SK-N-SH (cell line): ENCODE measurements at regions not wholly inside any gene's neighbourhood (a gene's known extent, or its start where the extent isn't known, plus 50 kb on each side); places are given as distances from the start of the nearest gene placed in this dataset.

Experiments used
- CTCF ChIA-PET: fragments of 300-600, 350-600 bp; formaldehyde crosslinking; extraction: SDS; loops from one replicate; lab custom pipeline; 2021; lab: Yijun Ruan, JAX
- POLR2A ChIA-PET: fragments of 350-600 bp; sonication (Branson Sonifier 250); formaldehyde crosslinking; extraction: SDS; loops from one replicate; lab custom pipeline; 2020; ENCODE audit warnings: antibody characterized with exemption, inconsistent platforms; lab: Yijun Ruan, JAX
- DNase-seq: peaks from one replicate; pipeline ENCODE4 v3.0.0; 2012
- H2AFZ ChIP-seq: fragments of 200-600 bp; sonication (generic); 2 replicates; pipeline ENCODE4 v1.8.1; 2016; ENCODE audit warnings: antibody characterized with exemption, mild to moderate bottlenecking, low read depth
- H3F3A ChIP-seq: fragments of 200-600 bp; sonication (generic); replicated peaks from 2 replicates; pipeline ENCODE3; 2016; ENCODE audit warnings: antibody characterized with exemption, mild to moderate bottlenecking; ENCODE audit not compliant: insufficient read depth
- H3K27ac ChIP-seq, 2 experiments: fragments of 200-500 bp in 1 of 2; fragments of 200-600 bp in 1 of 2; sonication (Bioruptor generic) in 1 of 2; sonication (generic), shearing (Covaris generic) in 1 of 2; 2 replicates each; pipeline versions ENCODE4 v1.5.1 to v1.6.1; 2014 to 2016; ENCODE audit warnings: low read depth in 2 of 2, inconsistent platforms in 1 of 2, low read length in 1 of 2, mild to moderate bottlenecking in 1 of 2, mixed read lengths in 1 of 2
- H3K27me3 ChIP-seq: fragments of 200-600 bp; sonication (generic), shearing (Covaris generic); 2 replicates; pipeline ENCODE4 v1.6.1; 2016; ENCODE audit warnings: mixed run types; ENCODE audit not compliant: insufficient read depth
- H3K36me3 ChIP-seq, 2 experiments: fragments of 200-500 bp in 1 of 2; fragments of 200-600 bp in 1 of 2; sonication (Bioruptor generic) in 1 of 2; sonication (generic) in 1 of 2; replicated peaks in 1 of 2; 2 replicates each; pipeline versions ENCODE3 to v1.5.1; 2014 to 2016; ENCODE audit warnings: low read length in 1 of 2, mild to moderate bottlenecking in 1 of 2; ENCODE audit not compliant: insufficient read depth in 2 of 2, control insufficient read depth in 1 of 2
- H3K4me1 ChIP-seq, 2 experiments: fragments of 200-500 bp in 1 of 2; fragments of 200-600 bp in 1 of 2; sonication (Bioruptor generic) in 1 of 2; sonication (generic), shearing (Covaris generic) in 1 of 2; 2 replicates each; pipeline versions ENCODE4 v1.5.1 to v1.6.1; 2014 to 2016; ENCODE audit warnings: low read depth in 1 of 2, low read length in 1 of 2, mixed run types in 1 of 2; ENCODE audit not compliant: insufficient read depth in 2 of 2, control insufficient read depth in 1 of 2
- H3K4me2 ChIP-seq: fragments of 200-600 bp; sonication (generic), shearing (Covaris generic); 2 replicates; pipeline ENCODE4 v1.6.1; 2017; ENCODE audit warnings: mixed run types
- H3K4me3 ChIP-seq, 2 experiments: fragments of 200-500 bp in 1 of 2; fragments of 200-600 bp in 1 of 2; sonication (Bioruptor generic) in 1 of 2; sonication (generic), shearing (Covaris generic) in 1 of 2; 2 replicates each; pipeline versions ENCODE4 v1.5.1 to v1.8.1; 2014 to 2016; ENCODE audit warnings: low read depth in 2 of 2, inconsistent platforms in 1 of 2, low read length in 1 of 2, mild to moderate bottlenecking in 1 of 2, mixed read lengths in 1 of 2, moderate library complexity in 1 of 2
- H3K79me2 ChIP-seq: fragments of 200-600 bp; sonication (generic); 2 replicates; pipeline ENCODE4 v1.8.1; 2017; ENCODE audit warnings: mild to moderate bottlenecking; ENCODE audit not compliant: insufficient read depth
- H3K9ac ChIP-seq: fragments of 200-600 bp; sonication (generic); 2 replicates; pipeline ENCODE4 v1.6.1; 2017; ENCODE audit warnings: mixed run types
- H3K9me2 ChIP-seq: fragments of 200-600 bp; sonication (generic); 2 replicates; pipeline ENCODE4 v1.6.1; 2017; ENCODE audit warnings: mixed run types
- H3K9me3 ChIP-seq: fragments of 200-600 bp; sonication (generic); 2 replicates; pipeline ENCODE4 v1.6.1; 2017; ENCODE audit warnings: mixed run types, mild to moderate bottlenecking, moderate library complexity
- H4K20me1 ChIP-seq: fragments of 200-600 bp; sonication (generic); 2 replicates; pipeline ENCODE4 v1.6.1; 2017; ENCODE audit warnings: mild to moderate bottlenecking, mixed run types; ENCODE audit not compliant: insufficient read depth
- CHD2 ChIP-seq: fragments of 150-350 bp; IDR thresholded peaks from 2 replicates; pipeline ENCODE4 v1.6.1; 2018; ENCODE audit warnings: low read length; ENCODE audit not compliant: partially characterized antibody
- EZH2phosphoT487 ChIP-seq: fragments of 200-600 bp; sonication (generic); IDR thresholded peaks from 2 replicates; pipeline ENCODE4 v1.6.1; 2017; ENCODE audit warnings: low read depth, mixed run types, mild to moderate bottlenecking, antibody characterized with exemption, moderate library complexity, borderline replicate concordance
- FOSL2 ChIP-seq: IDR thresholded peaks from 2 replicates; pipeline ENCODE4 v1.4.0; 2012; ENCODE audit warnings: low read depth, mild to moderate bottlenecking, moderate library complexity, borderline replicate concordance
- FOXJ3 ChIP-seq: sonication (generic); formaldehyde crosslinking; IDR thresholded peaks from 2 replicates; pipeline ENCODE4 v1.5.1; 2020; ENCODE audit warnings: mild to moderate bottlenecking, missing genetic modification reagents
- FOXM1 ChIP-seq: IDR thresholded peaks from 2 replicates; pipeline ENCODE4 v1.4.0; 2012; ENCODE audit warnings: low read depth, mild to moderate bottlenecking
- GABPA ChIP-seq: IDR thresholded peaks from 2 replicates; pipeline ENCODE4 v1.4.0; 2012; ENCODE audit warnings: low read depth, mild to moderate bottlenecking
- GATA2 ChIP-seq: sonication (generic); formaldehyde crosslinking; IDR thresholded peaks from 2 replicates; pipeline ENCODE4 v1.5.0; 2020; ENCODE audit warnings: mild to moderate bottlenecking, missing genetic modification reagents
- IRF3 ChIP-seq: fragments of 150-350 bp; IDR thresholded peaks from 2 replicates; pipeline ENCODE4 v1.6.1; 2016; ENCODE audit warnings: mild to moderate bottlenecking, low read depth, low read length
- JUND ChIP-seq: IDR thresholded peaks from 2 replicates; pipeline ENCODE4 v1.4.0; 2012
- MAX ChIP-seq: IDR thresholded peaks from 2 replicates; pipeline ENCODE4 v1.4.0; 2012; ENCODE audit warnings: low read depth
- MXI1 ChIP-seq: IDR thresholded peaks from 2 replicates; pipeline ENCODE4 v1.6.1; 2012; ENCODE audit warnings: mild to moderate bottlenecking, low read depth, low read length, improper control_type of control experiment
- NFIC ChIP-seq: IDR thresholded peaks from 2 replicates; pipeline ENCODE4 v1.4.0; 2012; ENCODE audit warnings: borderline replicate concordance
- NRF1 ChIP-seq: IDR thresholded peaks from 2 replicates; pipeline ENCODE4 v1.6.1; 2012; ENCODE audit warnings: low read depth, mild to moderate bottlenecking, low read length
- PBX3 ChIP-seq: IDR thresholded peaks from 2 replicates; pipeline ENCODE4; 2012
- POLR2AphosphoS5 ChIP-seq: IDR thresholded peaks from 2 replicates; pipeline ENCODE4 v1.6.1; 2012; ENCODE audit warnings: low read depth, low read length
- RAD21 ChIP-seq: IDR thresholded peaks from 2 replicates; pipeline ENCODE4 v1.6.1; 2012; ENCODE audit warnings: mild to moderate bottlenecking, low read length
- RCOR1 ChIP-seq: fragments of 150-350 bp; IDR thresholded peaks from 2 replicates; pipeline ENCODE4 v1.6.1; 2017; ENCODE audit warnings: antibody characterized with exemption, low read length
- REST ChIP-seq: IDR thresholded peaks from 2 replicates; pipeline ENCODE4 v1.6.1; 2012; ENCODE audit warnings: mild to moderate bottlenecking, low read depth, low read length, moderate library complexity
- RFX5 ChIP-seq: IDR thresholded peaks from 2 replicates; pipeline ENCODE4 v1.6.1; 2012; ENCODE audit warnings: mild to moderate bottlenecking, improper control_type of control experiment, low read length
- RXRA ChIP-seq: IDR thresholded peaks from 2 replicates; pipeline ENCODE4 v1.4.0; 2012; ENCODE audit warnings: low read depth, mild to moderate bottlenecking, borderline replicate concordance
- SIN3A ChIP-seq: IDR thresholded peaks from 2 replicates; pipeline ENCODE4 v1.6.1; 2012; ENCODE audit warnings: low read depth, mild to moderate bottlenecking, low read length, moderate library complexity, borderline replicate concordance
- TAF1 ChIP-seq: IDR thresholded peaks from 2 replicates; pipeline ENCODE4 v1.6.1; 2012; ENCODE audit warnings: low read depth, mild to moderate bottlenecking, low read length, moderate library complexity, borderline replicate concordance
- TCF12 ChIP-seq: IDR thresholded peaks from 2 replicates; pipeline ENCODE4 v1.4.0; 2012
- USF1 ChIP-seq: IDR thresholded peaks from 2 replicates; pipeline ENCODE4 v1.4.0; 2012; ENCODE audit warnings: low read depth, borderline replicate concordance
- YY1 ChIP-seq: IDR thresholded peaks from 2 replicates; pipeline ENCODE4 v1.4.0; 2012; ENCODE audit warnings: low read depth, mild to moderate bottlenecking
- WGBS: methylation state at CpG from one replicate; pipeline ENCODE4 v1.1.6; 2017; ENCODE audit warnings: low lambda C conversion rate; 5-methylcytosine and 5-hydroxymethylcytosine counted together

- ChIA-PET POLR2A (no interaction called here), CTCF (no interaction called here)
- TF ChIP-seq RFX5 (no peak), REST (no peak), CHD2 (no peak), PBX3 (no peak), NRF1 (no peak)
- Histone ChIP-seq H4K20me1 (no peaks in the 10 kb centered on the region), H3K36me3 (no peaks in the 10 kb centered on the region), H3K4me1 (peaks cover 0 to 3% of the 10 kb centered on the region in 2 experiments; a peak in 1 of 4 replicates), H3K79me2 (no peaks in the 10 kb centered on the region), H3K9ac (no peak overlapping the region), H3K9me3 (no peaks in the 10 kb centered on the region), H2AFZ (no peak overlapping the region), H3K4me3 (no peak overlapping the region), H3K9me2 (no peaks in the 10 kb centered on the region), H3K27ac (no peak overlapping the region), H3K4me2 (no peak overlapping the region), H3K27me3 (no peaks in the 10 kb centered on the region), H3F3A (no peaks in the 10 kb centered on the region)
- DNase-seq: no peak
- WGBS: 63% methylated on average over 1 of the region's 2 CpGs
Observed at GRCh38 chrX:10358958-10359357, 202.2 kb downstream of the CLCN4 start.

GRCh38 chrX:10360116-10360515 lies 203.3 kb downstream of the CLCN4 start:
- no peaks in the 10 kb centered on the region for H3F3A ChIP-seq
- POLR2A ChIA-PET: no interaction called here
- H3K27me3 ChIP-seq: no peaks in the 10 kb centered on the region
- H3K4me2 ChIP-seq: no peak overlapping the region
- 4% methylated on average over 3 of the region's 5 CpGs for WGBS
- no peaks in the 10 kb centered on the region for H4K20me1 ChIP-seq
- peaks cover 0 to 3% of the 10 kb centered on the region in 2 experiments; a peak in 1 of 4 replicates for H3K4me1 ChIP-seq
- no peaks in the 10 kb centered on the region for H3K9me3 ChIP-seq
- CTCF ChIA-PET: no interaction called here
- H3K36me3 ChIP-seq: no peaks in the 10 kb centered on the region
- H3K9me2 ChIP-seq: no peaks in the 10 kb centered on the region
- peak overlapping the region in 1 of 2 experiments; percentile 53; a peak in 1 of 4 replicates for H3K27ac ChIP-seq
- H3K9ac ChIP-seq: no peak overlapping the region
- H3K4me3 ChIP-seq: no peak overlapping the region
- no peak overlapping the region for H2AFZ ChIP-seq
- H3K79me2 ChIP-seq: no peaks in the 10 kb centered on the region
- DNase-seq: peak; percentile 39
- TF ChIP-seq JUND (no peak), YY1 (no peak), FOSL2 (no peak), NFIC (no peak), MXI1 (no peak), MAX (no peak), SIN3A (no peak), IRF3 (no peak), RCOR1 (peak; percentile 39; the same call in 1 of the 2 replicates), FOXJ3 (peak; percentile 36; the same call in 1 of the 2 replicates), GABPA (no peak), FOXM1 (no peak), USF1 (no peak), RXRA (no peak), TAF1 (no peak), GATA2 (CRISPR knock-in tag) (peak; percentile 45; the same call in 1 of the 2 replicates), EZH2phosphoT487 (no peak), POLR2AphosphoS5 (no peak), TCF12 (no peak), RAD21 (no peak)
